ENCODE measurements at regions not wholly inside any gene's neighbourhood (a gene's known extent, or its start where the extent isn't known, plus 50 kb on each side); places are given as distances from the start of the nearest gene placed in this dataset.

GRCh38 chr12:107568718-107569117, 116.9 kb upstream of the PWP1 start (continued):
- no peak for TF ChIP-seq RBFOX2 (IDR thresholded peaks at IDR 0.05; ENCODE audit: low read depth, low read length)
- TF ChIP-seq, protein P1, sequence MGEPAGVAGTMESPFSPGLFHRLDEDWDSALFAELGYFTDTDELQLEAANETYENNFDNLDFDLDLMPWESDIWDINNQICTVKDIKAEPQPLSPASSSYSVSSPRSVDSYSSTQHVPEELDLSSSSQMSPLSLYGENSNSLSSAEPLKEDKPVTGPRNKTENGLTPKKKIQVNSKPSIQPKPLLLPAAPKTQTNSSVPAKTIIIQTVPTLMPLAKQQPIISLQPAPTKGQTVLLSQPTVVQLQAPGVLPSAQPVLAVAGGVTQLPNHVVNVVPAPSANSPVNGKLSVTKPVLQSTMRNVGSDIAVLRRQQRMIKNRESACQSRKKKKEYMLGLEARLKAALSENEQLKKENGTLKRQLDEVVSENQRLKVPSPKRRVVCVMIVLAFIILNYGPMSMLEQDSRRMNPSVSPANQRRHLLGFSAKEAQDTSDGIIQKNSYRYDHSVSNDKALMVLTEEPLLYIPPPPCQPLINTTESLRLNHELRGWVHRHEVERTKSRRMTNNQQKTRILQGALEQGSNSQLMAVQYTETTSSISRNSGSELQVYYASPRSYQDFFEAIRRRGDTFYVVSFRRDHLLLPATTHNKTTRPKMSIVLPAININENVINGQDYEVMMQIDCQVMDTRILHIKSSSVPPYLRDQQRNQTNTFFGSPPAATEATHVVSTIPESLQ (CRISPR knock-in tag; conservative IDR thresholded peaks at IDR 0.05), result no peak
- no peak for TF ChIP-seq SMAD1 (CRISPR knock-in tag; IDR thresholded peaks at IDR 0.05; ENCODE audit: borderline replicate concordance, low read depth)
- no peak for TF ChIP-seq MZF1 (CRISPR knock-in tag; IDR thresholded peaks at IDR 0.05; ENCODE audit: borderline replicate concordance)
- no peak for TF ChIP-seq SAP130 (CRISPR knock-in tag; IDR thresholded peaks at IDR 0.05; ENCODE audit: low read depth)
- no peak for TF ChIP-seq ZNF747 (CRISPR knock-in tag; IDR thresholded peaks at IDR 0.05; ENCODE audit: borderline replicate concordance)
- no peak for TF ChIP-seq HOXD1 (CRISPR knock-in tag; IDR thresholded peaks at IDR 0.05)
- TF ChIP-seq ZSCAN29 (CRISPR knock-in tag; conservative IDR thresholded peaks at IDR 0.05), result no peak

DNA sequence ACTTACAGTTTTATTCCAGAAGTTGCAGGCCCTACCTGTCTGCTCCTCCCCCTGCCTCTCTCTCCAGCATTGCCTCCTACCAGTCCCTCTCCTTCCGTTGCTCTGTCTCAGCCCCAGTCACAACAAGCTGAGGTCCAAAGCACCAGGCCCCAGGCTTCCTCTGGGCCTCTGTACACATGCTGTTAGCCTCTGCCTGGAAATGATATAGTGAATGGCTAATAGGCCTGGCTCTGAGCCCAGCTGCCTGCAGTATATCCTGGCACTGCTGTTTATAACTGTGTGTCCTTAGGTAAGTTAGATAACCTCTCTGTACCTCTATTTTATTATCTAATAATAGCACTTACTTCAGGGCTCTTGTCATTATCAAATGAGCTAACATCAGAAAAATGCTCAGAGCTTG, 114.9 kb upstream of the PWP1 start:
- POLR2A ChIA-PET, result no interaction called here
- H3K9ac ChIP-seq (ENCODE audit: insufficient read depth, low read depth, low read length), result no peak overlapping the region
- CTCF ChIA-PET (ENCODE audit: low intra/inter-chr PET ratio, low total read pairs), result no interaction called here
- no peaks in the 10 kb centered on the region for H3K4me1 ChIP-seq (ENCODE audit: insufficient read depth, low read length)
- H4K20me1 ChIP-seq (ENCODE audit: insufficient read depth, low read length), result no peaks in the 10 kb centered on the region
- H3K27me3 ChIP-seq (ENCODE audit: control insufficient read depth in 1 of 2, insufficient read depth in 2 of 2, low read length in 2 of 2), result no peaks in the 10 kb centered on the region
- no peaks in the 10 kb centered on the region for H3K36me3 ChIP-seq (replicated peaks in 1 of 2; ENCODE audit: control insufficient read depth in 1 of 2, insufficient read depth in 2 of 2, low read length in 2 of 2)
- FAIRE-seq (no peak), ATAC-seq (no peak), DNase-seq (ENCODE audit: low spot score) (no peak)
- H3K9me3 ChIP-seq (ENCODE audit: low read length), result no peaks in the 10 kb centered on the region
- no TSS peak for BruUV-seq (replicated peaks)
- intact Hi-C loops (cut with micrococcal nuclease; ENCODE audit: unreplicated experiment), result no loop called here
- H2AFZ ChIP-seq (ENCODE audit: low read length), result no peak overlapping the region
- H3K4me2 ChIP-seq (ENCODE audit: low read depth, low read length), result no peak overlapping the region
- H3K79me2 ChIP-seq (ENCODE audit: insufficient read depth, low read length), result no peaks in the 10 kb centered on the region
- H3K4me3 ChIP-seq (replicated peaks in 1 of 3; ENCODE audit: insufficient read depth in 1 of 3, low read depth in 2 of 3, low read length in 3 of 3), result no peak overlapping the region
- in situ Hi-C loops (cut with HindIII; ENCODE audit: extremely low pct_ligation_motif_present, low pct_unique_long_range_greater_than_20kb), result no loop called here
- 45% methylated on average over 1 of the region's 1 CpG for WGBS (ENCODE audit: low lambda C conversion rate)
- TF ChIP-seq NFATC3 (CRISPR knock-in tag; IDR thresholded peaks at IDR 0.05) (no peak), RFX5 (IDR thresholded peaks at IDR 0.05; ENCODE audit: low read depth, low read length) (no peak), NPAS2 (CRISPR knock-in tag; IDR thresholded peaks at IDR 0.05; ENCODE audit: borderline replicate concordance) (no peak), ZNF337 (CRISPR knock-in tag; IDR thresholded peaks at IDR 0.05; ENCODE audit: borderline replicate concordance, low read depth) (no peak)
- no peak overlapping the region for H3K27ac ChIP-seq (ENCODE audit: extremely low read length, insufficient read depth, low read length)
